ENCODE measurements at regions not wholly inside any gene's neighbourhood (a gene's known extent, or its start where the extent isn't known, plus 50 kb on each side); places are given as distances from the start of the nearest gene placed in this dataset.

DNA sequence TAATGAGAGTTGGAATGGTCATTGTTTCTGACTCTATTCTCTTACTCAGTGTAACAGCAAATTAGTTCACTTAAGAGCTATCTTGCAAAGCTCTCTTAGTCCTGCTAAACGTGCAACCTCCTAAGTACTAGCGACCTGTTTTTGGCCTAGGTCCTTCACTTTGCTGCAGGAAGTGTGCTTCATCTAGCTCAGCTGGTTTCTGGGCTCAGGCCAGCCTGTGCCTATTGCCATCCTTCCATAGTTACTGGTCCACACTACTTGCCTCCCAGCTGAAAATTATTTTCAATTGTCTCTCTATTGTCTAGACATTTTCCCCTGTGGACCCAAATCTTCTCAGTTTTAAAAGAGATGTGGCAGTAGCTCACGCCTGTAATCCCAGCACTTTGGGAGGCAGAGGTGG, 561.3 kb downstream of the FGF9 start:
- H3K79me2 ChIP-seq (ENCODE audit: control insufficient read depth, insufficient read depth, low read length) = no peaks in the 10 kb centered on the region
- H3K4me1 ChIP-seq (ENCODE audit: control insufficient read depth, extremely low read depth, insufficient read depth, low read length) = no peaks in the 10 kb centered on the region
- no peak overlapping the region for H3K4me2 ChIP-seq (ENCODE audit: control insufficient read depth, extremely low read depth, insufficient read depth, low read depth, low read length)
- no peak overlapping the region for H3K27ac ChIP-seq (ENCODE audit: control insufficient read depth, insufficient read depth, low read length)
- H3K36me3 ChIP-seq (ENCODE audit: control insufficient read depth in 2 of 2, extremely low read depth in 1 of 2, insufficient read depth in 2 of 2, low read length in 2 of 2) = no peaks in the 10 kb centered on the region
- H3K27me3 ChIP-seq (ENCODE audit: control insufficient read depth, extremely low read depth, insufficient read depth, low read length) = no peaks in the 10 kb centered on the region
- no peak overlapping the region for H3K9ac ChIP-seq (ENCODE audit: control insufficient read depth, extremely low read depth, insufficient read depth, low read length)
- H3K9me3 ChIP-seq (ENCODE audit: control insufficient read depth, low read depth, low read length) = no peaks in the 10 kb centered on the region
- dilution Hi-C loops (cut with MboI; ENCODE audit: extremely low pct_ligation_motif_present, low sequenced_read_pairs) = no loop called here
- no peak for FAIRE-seq
- H3K9me1 ChIP-seq (ENCODE audit: control insufficient read depth, extremely low read depth, insufficient read depth, low read length) = no peaks in the 10 kb centered on the region
- DNase-seq (ENCODE audit: low read depth, low spot score) = no peak
- H2AFZ ChIP-seq (ENCODE audit: control insufficient read depth, low read length) = no peak overlapping the region
- TF ChIP-seq, protein P1, sequence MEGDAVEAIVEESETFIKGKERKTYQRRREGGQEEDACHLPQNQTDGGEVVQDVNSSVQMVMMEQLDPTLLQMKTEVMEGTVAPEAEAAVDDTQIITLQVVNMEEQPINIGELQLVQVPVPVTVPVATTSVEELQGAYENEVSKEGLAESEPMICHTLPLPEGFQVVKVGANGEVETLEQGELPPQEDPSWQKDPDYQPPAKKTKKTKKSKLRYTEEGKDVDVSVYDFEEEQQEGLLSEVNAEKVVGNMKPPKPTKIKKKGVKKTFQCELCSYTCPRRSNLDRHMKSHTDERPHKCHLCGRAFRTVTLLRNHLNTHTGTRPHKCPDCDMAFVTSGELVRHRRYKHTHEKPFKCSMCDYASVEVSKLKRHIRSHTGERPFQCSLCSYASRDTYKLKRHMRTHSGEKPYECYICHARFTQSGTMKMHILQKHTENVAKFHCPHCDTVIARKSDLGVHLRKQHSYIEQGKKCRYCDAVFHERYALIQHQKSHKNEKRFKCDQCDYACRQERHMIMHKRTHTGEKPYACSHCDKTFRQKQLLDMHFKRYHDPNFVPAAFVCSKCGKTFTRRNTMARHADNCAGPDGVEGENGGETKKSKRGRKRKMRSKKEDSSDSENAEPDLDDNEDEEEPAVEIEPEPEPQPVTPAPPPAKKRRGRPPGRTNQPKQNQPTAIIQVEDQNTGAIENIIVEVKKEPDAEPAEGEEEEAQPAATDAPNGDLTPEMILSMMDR (optimal IDR thresholded peaks at IDR 0.05 in 1 of 3, IDR thresholded peaks at IDR 0.05 in 1 of 3, conservative IDR thresholded peaks at IDR 0.05 in 1 of 3; ENCODE audit: extremely low read depth in 1 of 3, insufficient read depth in 2 of 3, low read length in 3 of 3) = no peak
- TF ChIP-seq EZH2 (IDR thresholded peaks at IDR 0.05; ENCODE audit: low read length) = no peak
- H3K4me3 ChIP-seq (ENCODE audit: control insufficient read depth in 2 of 3, extremely low read depth in 1 of 3, insufficient read depth in 2 of 3, low read depth in 1 of 3, low read length in 3 of 3) = no peak overlapping the region
- H4K20me1 ChIP-seq (ENCODE audit: control insufficient read depth, extremely low read depth, insufficient read depth, low read length) = no peaks in the 10 kb centered on the region

DNA sequence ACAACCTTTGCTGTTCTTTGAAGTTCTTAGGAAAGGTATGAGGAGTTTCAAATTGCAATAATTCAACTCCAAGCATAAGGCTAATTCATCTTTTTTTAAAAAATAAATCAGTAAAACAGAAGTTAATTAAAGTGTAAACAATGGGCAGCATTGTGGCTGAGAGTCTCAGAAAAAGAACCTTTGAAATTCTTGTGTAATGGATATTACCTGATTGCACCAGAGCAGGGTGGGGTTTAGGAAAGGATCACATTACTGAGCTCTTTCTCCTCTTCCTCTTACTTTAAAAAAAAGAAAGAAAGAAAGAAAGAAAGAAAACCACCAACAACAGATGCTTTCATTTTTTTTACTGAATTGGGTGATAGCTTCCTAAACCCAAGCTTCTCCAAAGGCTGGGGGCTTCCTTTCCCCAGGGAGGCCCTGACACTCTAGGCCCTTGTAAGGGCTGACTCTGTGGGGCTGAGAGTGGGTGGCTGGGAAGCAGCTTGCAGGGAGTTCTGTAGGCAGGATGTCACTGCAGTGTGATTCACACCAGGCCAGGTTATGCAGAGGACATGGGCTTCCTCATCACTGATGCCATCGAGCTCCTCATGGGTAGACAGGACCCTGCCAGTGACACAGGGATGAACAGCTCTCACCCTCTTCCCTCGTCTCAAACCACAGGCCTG, 564.5 kb downstream of the FGF9 start:
- FAIRE-seq = no peak
- Histone ChIP-seq H2AFZ (ENCODE audit: control insufficient read depth, low read length) (no peak overlapping the region), H3K4me2 (ENCODE audit: control insufficient read depth, extremely low read depth, insufficient read depth, low read depth, low read length) (no peak overlapping the region)

More for the DNA sequence above, 564.5 kb downstream of the FGF9 start:
- TF ChIP-seq, protein P1 (optimal IDR thresholded peaks at IDR 0.05 in 1 of 3, IDR thresholded peaks at IDR 0.05 in 1 of 3, conservative IDR thresholded peaks at IDR 0.05 in 1 of 3; ENCODE audit: extremely low read depth in 1 of 3, insufficient read depth in 2 of 3, low read length in 3 of 3) = no peak
- no peak for TF ChIP-seq EZH2 (IDR thresholded peaks at IDR 0.05; ENCODE audit: low read length)
- no peak overlapping the region for H3K27ac ChIP-seq (ENCODE audit: control insufficient read depth, insufficient read depth, low read length)
- H3K27me3 ChIP-seq (ENCODE audit: control insufficient read depth, extremely low read depth, insufficient read depth, low read length) = no peaks in the 10 kb centered on the region
- no peak overlapping the region for H3K9ac ChIP-seq (ENCODE audit: control insufficient read depth, extremely low read depth, insufficient read depth, low read length)
- H3K9me1 ChIP-seq (ENCODE audit: control insufficient read depth, extremely low read depth, insufficient read depth, low read length) = no peaks in the 10 kb centered on the region
- H3K79me2 ChIP-seq (ENCODE audit: control insufficient read depth, insufficient read depth, low read length) = no peaks in the 10 kb centered on the region
- no peak overlapping the region for H3K4me3 ChIP-seq (ENCODE audit: control insufficient read depth in 2 of 3, extremely low read depth in 1 of 3, insufficient read depth in 2 of 3, low read depth in 1 of 3, low read length in 3 of 3)
- H3K9me3 ChIP-seq (ENCODE audit: control insufficient read depth, low read depth, low read length) = peaks cover 2% of the 10 kb centered on the region
- no peaks in the 10 kb centered on the region for H3K36me3 ChIP-seq (ENCODE audit: control insufficient read depth in 2 of 2, extremely low read depth in 1 of 2, insufficient read depth in 2 of 2, low read length in 2 of 2)
- no peaks in the 10 kb centered on the region for H4K20me1 ChIP-seq (ENCODE audit: control insufficient read depth, extremely low read depth, insufficient read depth, low read length)
- H3K4me1 ChIP-seq (ENCODE audit: control insufficient read depth, extremely low read depth, insufficient read depth, low read length) = no peaks in the 10 kb centered on the region
- no peak for DNase-seq (ENCODE audit: low read depth, low spot score)
- dilution Hi-C loops (cut with MboI; ENCODE audit: extremely low pct_ligation_motif_present, low sequenced_read_pairs) = no loop called here

Measured in keratinocyte (primary cell).